ENCODE measurements at regions not wholly inside any gene's neighbourhood (a gene's known extent, or its start where the extent isn't known, plus 50 kb on each side); places are given as distances from the start of the nearest gene placed in this dataset.

DNA sequence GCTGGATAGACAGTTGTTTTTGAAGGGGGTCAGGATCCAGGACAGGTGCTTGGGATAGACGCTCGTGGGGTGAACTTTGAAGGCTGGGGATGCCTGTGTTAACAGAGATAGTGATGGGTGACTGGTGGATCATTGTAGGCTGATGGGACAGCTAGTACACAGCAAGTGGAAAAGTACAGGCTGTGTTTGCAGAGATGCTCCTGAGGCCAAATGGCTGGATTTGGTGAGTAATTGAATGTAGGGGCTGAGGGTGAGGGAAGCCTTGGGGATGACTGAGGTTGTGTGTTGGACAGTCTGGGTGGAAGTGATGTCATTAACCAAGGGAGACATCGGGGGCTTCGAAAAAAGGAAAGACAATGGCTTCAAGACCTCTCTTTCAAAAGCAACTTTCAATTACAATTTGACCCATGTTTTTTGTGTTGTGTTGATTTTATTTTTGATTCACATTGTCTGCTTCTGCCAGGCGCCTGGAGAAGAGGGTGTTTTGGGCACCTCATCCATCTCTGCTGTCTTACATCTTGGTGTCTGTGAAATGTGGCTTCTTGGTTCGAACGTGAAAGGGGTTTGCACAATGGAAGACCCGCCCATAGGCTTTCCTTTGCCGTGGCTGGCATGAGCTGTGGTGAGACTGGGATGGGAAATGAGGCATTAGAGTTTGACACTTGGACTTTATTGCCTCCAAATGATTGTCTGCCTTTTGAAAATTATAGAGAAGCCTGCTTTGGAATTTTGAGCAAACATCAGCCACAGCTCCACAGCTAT, 147.5 kb downstream of the FOXD2 start:
- FAIRE-seq (no peak), DNase-seq (no peak)
- no peak overlapping the region for H3K27ac ChIP-seq

DNA sequence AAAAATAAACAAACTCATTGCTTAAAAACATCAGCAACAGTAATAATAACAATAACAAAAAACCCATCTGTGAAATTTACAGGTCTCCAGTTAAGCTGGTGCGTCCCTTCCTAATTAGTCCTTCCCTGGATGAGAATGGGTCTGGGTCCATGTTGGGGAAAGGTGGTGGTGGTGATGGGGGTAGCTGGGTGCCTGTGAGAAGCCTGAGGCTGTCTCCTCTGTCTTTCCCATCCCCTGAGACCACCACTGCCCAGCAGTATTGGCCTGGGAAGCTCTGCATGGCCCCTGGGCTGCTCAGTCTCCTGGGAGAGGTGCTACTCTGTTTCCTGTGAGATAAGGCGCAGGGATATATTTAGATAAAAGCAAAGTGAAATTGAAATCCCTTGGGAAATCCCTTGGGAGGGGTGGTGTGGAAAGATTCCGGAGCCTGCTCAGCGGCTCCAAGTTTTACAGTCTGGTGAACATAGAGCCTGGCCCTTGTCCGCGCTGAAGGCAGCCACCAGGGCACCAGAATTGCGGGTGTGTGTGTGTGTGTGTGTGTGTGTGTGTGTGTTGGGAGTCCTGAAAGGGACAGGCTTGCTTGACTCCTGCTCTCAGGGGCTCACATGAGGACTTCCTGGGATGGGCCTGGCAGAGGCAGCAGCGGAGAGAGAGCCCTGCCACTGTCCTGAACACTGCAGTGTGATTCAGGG, 150.2 kb downstream of the FOXD2 start:
- H3K27ac ChIP-seq, result no peak overlapping the region
- ATAC-seq, result no peak
- H3K9me3 ChIP-seq, result no peaks in the 10 kb centered on the region
- TF ChIP-seq, protein P1, sequence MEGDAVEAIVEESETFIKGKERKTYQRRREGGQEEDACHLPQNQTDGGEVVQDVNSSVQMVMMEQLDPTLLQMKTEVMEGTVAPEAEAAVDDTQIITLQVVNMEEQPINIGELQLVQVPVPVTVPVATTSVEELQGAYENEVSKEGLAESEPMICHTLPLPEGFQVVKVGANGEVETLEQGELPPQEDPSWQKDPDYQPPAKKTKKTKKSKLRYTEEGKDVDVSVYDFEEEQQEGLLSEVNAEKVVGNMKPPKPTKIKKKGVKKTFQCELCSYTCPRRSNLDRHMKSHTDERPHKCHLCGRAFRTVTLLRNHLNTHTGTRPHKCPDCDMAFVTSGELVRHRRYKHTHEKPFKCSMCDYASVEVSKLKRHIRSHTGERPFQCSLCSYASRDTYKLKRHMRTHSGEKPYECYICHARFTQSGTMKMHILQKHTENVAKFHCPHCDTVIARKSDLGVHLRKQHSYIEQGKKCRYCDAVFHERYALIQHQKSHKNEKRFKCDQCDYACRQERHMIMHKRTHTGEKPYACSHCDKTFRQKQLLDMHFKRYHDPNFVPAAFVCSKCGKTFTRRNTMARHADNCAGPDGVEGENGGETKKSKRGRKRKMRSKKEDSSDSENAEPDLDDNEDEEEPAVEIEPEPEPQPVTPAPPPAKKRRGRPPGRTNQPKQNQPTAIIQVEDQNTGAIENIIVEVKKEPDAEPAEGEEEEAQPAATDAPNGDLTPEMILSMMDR (IDR thresholded peaks at IDR 0.05), result no peak
- WGBS, 2 donors, result 66 to 69% methylated on average over 8 of the region's 8 CpGs
- no peaks in the 10 kb centered on the region for H3K36me3 ChIP-seq
- intact Hi-C loops (cut with DNase I), result no loop called here
- H3K4me1 ChIP-seq, result no peaks in the 10 kb centered on the region
- peak in 1 of 6 donors; percentile 15 for DNase-seq
- FAIRE-seq, result no peak
- H3K4me3 ChIP-seq, result no peak overlapping the region
- H3K27me3 ChIP-seq, result peaks cover 0 to under 1% (median 0%) of the 10 kb centered on the region in 4 donors

More for the DNA sequence above, 147.5 kb downstream of the FOXD2 start:
- H3K4me3 ChIP-seq, result no peak overlapping the region
- H3K36me3 ChIP-seq, result no peaks in the 10 kb centered on the region
- TF ChIP-seq, protein P1 (IDR thresholded peaks at IDR 0.05), result no peak
- H3K9me3 ChIP-seq, result no peaks in the 10 kb centered on the region
- ATAC-seq, result no peak
- no peaks in the 10 kb centered on the region for H3K4me1 ChIP-seq
- intact Hi-C loops (cut with DNase I), result no loop called here
- no peaks in the 10 kb centered on the region for H3K27me3 ChIP-seq
- 61 to 70% methylated on average over 9 of the region's 9 CpGs for WGBS, 2 donors

DNA sequence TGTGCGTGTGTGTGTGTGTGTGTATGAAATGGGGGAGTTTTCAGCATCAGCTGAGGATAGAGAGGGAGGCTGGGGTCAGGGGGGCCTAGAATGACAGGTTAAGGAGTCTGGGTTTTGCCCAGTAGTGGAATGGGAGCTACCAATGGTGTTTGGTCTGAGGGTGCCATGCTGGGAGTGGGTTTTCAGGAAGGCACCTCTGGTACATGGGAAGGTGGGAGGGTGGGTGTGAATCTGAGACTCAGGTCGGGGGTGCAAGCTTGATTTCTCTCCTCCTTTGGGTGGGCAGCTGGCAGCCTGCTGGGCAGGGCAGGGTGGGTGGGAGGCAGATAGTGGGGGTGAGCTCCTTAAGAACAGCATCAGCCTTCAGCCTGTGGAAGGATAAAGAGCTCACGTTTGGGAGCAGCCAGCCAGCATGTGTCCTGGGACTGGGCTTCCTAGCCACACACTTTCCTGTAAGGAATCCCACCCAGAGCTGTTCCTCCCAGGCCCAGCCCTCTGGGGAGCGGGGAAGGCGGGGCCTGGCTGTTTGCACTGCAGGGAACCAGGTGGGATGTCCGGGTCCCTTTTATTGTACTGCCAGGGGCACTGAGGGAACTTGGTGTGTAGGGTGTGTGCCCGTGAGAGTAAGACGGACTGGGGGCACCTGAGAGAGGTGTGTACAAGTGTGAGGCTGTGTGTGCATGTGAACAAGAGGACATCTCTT, 152.8 kb downstream of the FOXD2 start:
- intact Hi-C loops (cut with DNase I), result no loop called here
- Histone ChIP-seq H3K27ac (no peak overlapping the region), H3K36me3 (no peaks in the 10 kb centered on the region), H3K9me3 (no peaks in the 10 kb centered on the region), H3K4me3 (no peak overlapping the region), H3K4me1 (no peaks in the 10 kb centered on the region), H3K27me3 (peaks cover 0 to 8% (median 0%) of the 10 kb centered on the region in 4 donors)
- ATAC-seq (no peak), DNase-seq (no peak), FAIRE-seq (no peak)
- 66 to 67% methylated on average over 8 of the region's 8 CpGs for WGBS, 2 donors
- TF ChIP-seq, protein P1 (IDR thresholded peaks at IDR 0.05), result no peak

DNA sequence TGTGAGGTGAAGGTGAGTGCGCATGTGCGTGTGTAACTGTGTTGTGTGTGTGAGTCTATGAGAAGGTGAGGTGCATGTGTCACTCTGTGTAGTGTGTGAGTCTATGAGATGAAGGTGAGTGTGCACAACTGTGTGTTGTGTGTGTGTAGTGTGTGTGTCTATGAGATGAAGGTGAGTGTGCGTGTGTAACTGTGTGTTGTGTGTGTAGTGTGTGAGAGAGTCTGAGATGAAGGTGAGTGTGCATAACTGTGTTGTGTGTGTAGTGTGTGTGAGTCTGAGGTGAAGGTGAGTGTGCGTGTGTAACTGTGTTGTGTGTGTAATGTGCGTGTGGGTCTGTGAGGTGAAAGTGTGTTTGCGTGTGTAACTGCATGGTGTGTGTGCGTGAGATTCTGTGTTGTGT, 154.0 kb downstream of the FOXD2 start:
- ATAC-seq (no peak), FAIRE-seq (no peak), DNase-seq (no peak)
- Histone ChIP-seq H3K9me3 (no peaks in the 10 kb centered on the region), H3K27me3 (peaks cover 0 to 8% (median 0%) of the 10 kb centered on the region in 4 donors), H3K4me3 (no peak overlapping the region), H3K4me1 (no peaks in the 10 kb centered on the region), H3K27ac (no peak overlapping the region), H3K36me3 (no peaks in the 10 kb centered on the region)
- intact Hi-C loops (cut with DNase I), result no loop called here
- 85 to 91% methylated on average over 7 of the region's 7 CpGs for WGBS, 2 donors
- TF ChIP-seq, protein P1 (IDR thresholded peaks at IDR 0.05), result no peak

Data from pancreas (tissue), 10 donors.